HG02973 (cell line): ENCODE measurements at regions not wholly inside any gene's neighbourhood (a gene's known extent, or its start where the extent isn't known, plus 50 kb on each side); places are given as distances from the start of the nearest gene placed in this dataset.

Experiments used
- ATAC-seq: cut with Tn5 transposase; IDR thresholded peaks from one replicate; pipeline ENCODE4 v1.9.1; 2021; ENCODE audit warnings: moderate library complexity; ENCODE audit not compliant: unreplicated experiment

DNA sequence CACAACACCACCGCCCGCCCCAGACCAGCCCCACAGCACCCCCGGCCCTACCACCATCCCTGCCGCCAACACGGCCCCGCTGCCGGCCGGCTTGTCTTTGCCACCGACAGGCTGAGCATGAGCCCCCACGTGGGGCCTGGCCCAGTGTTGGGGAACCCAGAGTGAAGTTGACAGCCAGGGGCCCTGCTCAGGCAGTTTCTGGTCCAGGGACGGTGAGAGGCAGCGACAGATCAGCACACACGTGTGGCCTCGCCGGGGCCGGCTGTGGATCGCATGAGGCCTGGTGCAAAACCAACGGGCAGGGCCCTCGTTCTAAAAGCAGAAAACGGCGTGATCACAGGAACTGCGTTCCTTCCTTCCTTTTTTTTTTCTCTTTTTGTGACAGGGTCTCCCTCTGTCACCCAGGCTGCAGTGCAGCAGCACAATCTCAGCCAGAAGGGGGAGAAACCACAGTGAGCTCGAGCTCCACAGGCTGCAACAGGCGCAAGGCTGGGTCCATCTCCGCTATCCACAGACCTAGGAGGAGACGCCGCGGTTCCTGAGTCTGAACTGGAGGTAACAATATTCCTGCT, 50.5 kb upstream of the FBRSL1 start:
- no peak for ATAC-seq

DNA sequence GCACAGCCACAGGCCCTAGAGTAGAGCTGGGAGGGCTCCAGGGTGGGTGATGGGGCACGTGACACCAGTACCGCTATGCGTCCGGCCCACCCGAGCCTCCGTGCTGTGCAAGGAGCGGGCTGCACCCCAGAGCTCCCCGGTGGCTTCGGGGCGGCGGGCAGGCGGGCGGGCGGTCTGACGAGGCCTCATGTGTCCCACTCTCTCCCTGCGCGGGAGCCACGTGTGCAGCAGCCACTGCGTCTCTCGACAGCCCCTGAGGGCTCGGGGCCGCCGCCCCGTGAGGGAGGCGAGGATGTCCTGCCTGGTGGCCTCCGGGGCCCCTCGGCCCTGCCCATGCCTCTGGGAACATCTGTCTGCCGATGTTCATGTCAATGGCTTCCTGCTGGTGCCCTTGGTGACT, 51.2 kb upstream of the FBRSL1 start:
- ATAC-seq: no peak

GRCh38 chr12:132437943-132438700, 51.8 kb upstream of the FBRSL1 start:
- no peak for ATAC-seq

DNA sequence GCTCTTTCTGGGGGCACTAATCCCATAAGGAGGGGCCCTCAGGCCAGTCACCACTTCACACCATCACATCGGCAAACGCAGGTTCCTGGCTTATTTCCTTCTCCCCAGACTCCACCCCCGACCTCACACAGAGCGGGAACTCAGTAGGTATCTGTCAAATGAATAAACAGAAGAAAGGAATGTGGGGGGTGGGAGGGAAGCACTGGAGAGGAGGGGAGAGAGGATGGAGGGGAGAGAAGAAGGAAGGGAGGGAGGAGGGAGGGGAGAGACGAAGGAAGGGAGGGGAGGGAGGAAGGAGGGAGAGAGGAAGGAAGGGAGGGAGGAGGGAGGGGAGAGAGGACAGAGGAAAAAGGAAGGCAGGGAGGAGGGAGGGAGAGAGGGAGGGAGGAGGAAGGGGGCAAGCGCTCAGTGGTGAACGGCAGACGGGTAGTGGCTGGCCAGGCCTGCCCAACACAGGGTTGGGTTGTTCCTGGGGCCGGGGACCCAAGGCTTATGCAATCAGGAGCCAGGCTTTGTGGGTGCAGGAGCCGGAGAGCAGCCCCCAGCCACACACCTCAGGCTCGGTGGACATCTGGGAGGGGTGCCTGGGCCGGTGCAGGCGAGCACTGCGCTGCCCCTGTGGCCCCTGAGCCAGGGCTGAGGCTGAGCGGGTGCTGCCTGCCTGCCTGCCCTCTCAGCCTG, 52.6 kb upstream of the FBRSL1 start:
- no peak for ATAC-seq

- ATAC-seq: no peak
Observed at GRCh38 chr12:132436791-132437251, 53.1 kb upstream of the FBRSL1 start.

- no peak for ATAC-seq
Observed at GRCh38 chr12:132435486-132436187, 54.3 kb upstream of the FBRSL1 start.

- no peak for ATAC-seq
Observed at GRCh38 chr12:132433641-132434395, 56.1 kb upstream of the FBRSL1 start.

- ATAC-seq: no peak
Observed at GRCh38 chr12:132432721-132433577, 57.0 kb upstream of the FBRSL1 start.

- no peak for ATAC-seq
Observed at GRCh38 chr12:132432126-132432705, 57.7 kb upstream of the FBRSL1 start.

DNA sequence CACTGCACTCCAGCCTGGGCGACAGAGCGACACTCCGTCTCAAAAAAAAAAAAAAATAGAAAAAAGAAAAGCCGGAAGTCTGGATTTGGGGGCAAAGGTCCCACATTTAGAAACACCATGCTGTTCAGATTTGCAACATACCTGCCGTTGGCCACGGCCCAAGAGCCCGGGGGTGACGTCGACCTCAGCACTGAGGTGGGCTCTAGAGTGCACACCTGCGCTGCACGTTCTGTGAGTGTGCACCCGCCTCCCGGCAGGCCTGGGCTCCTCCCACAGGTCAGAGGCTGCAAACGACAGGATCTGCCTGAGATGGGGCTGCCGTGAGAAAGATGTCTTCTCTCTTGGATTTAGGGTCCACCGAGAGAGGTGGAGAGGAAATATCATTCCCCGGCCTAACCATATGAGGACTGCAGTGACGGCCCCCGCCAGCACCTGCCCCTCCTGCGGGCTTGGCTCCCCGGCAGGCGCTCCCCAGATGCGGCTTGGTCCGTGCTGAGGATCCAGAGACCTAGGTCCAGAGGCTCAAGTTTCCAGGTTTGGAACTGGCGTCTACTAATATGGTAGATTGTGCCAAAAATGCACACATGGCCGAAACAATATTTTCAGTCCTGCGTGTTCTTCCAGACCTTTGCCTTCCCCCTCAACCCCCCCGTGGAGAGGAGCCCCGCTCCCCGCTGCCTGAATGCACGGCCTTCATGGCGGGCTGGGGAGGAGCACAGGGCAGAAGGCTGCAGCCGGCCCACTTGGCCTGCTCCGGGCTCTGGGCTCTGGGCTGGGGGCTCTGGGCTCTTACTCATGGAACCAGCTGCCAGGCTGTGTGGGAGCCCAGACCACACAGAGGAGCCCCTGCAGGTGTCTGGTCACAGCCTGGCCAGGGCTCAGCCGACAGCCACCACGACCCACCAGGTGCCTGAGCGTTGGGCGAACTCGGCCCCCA, 58.8 kb upstream of the FBRSL1 start:
- ATAC-seq: no peak

- ATAC-seq: no peak
Observed at GRCh38 chr12:132429946-132430643, 59.9 kb upstream of the FBRSL1 start.

- ATAC-seq: no peak
Observed at GRCh38 chr12:132429602-132429945, 60.4 kb upstream of the FBRSL1 start.

- ATAC-seq: no peak
Observed at GRCh38 chr12:132428936-132429601, 60.9 kb upstream of the FBRSL1 start.

GRCh38 chr12:132427999-132428935, 61.7 kb upstream of the FBRSL1 start:
- ATAC-seq: no peak

DNA sequence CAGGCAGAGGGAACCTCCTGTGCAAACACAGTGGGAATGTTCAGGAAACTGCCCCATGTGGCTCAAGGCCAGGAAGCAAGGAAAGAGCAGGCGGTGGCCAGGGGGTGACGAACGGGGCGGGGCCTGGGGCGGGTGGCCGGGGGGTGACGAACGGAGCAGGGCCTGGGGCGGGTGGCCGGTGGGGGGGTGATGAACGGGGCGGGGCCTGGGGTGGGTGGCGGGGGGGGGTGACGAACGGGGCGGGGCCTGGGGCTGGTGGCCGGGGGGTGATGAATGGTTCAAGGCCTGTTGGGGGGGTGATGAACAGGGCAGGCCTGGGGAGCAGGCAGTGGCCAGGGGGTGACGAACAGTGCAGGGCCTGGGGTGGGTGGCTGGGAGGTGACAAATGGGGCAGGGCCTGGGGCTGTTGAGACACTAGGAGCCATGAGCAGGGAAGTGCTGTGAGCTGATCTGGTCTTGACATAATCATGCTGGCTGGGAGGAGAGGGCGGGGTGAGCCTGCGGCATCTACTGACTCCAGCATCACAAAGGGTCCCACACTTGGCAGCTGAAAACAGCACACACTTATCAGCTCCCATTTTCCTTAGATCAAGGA, 62.7 kb upstream of the FBRSL1 start:
- no peak for ATAC-seq
